SK-N-SH (cell line): ENCODE measurements at regions not wholly inside any gene's neighbourhood (a gene's known extent, or its start where the extent isn't known, plus 50 kb on each side); places are given as distances from the start of the nearest gene placed in this dataset.

Source experiments
- RAD21 ChIP-seq: IDR thresholded peaks from 2 replicates; pipeline ENCODE4 v1.6.1; 2012; ENCODE audit warnings: mild to moderate bottlenecking, low read length
- SIN3A ChIP-seq: IDR thresholded peaks from 2 replicates; pipeline ENCODE4 v1.6.1; 2012; ENCODE audit warnings: low read depth, mild to moderate bottlenecking, low read length, moderate library complexity, borderline replicate concordance
- SMC3 ChIP-seq: IDR thresholded peaks from 2 replicates; pipeline ENCODE4 v1.6.1; 2012; ENCODE audit warnings: low read depth, low read length, improper control_type of control experiment

DNA sequence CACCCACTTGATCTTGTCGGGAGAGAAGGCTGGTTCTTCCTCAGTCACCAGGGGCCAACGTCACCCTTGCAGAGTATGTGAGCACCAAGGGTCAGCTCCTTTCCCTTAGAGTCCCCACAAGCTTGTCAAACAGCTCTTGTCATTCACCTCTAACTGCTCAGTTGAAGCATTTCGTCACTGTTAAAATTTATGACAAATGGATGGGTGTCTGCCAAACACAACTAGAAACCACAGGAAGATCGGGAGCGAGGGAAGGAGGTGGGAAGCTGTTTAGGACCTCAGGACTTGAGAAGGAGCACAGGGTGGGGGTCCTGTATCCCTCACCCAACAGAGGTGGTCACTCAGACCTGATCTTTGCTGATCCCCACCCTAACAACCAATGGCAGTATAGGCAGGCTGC lies 373.3 kb upstream of the IGFBP3 start:
- TF ChIP-seq SMC3: no peak
- TF ChIP-seq RAD21: no peak
- no peak for TF ChIP-seq SIN3A
